HG03571 (cell line): ENCODE measurements at regions not wholly inside any gene's neighbourhood (a gene's known extent, or its start where the extent isn't known, plus 50 kb on each side); places are given as distances from the start of the nearest gene placed in this dataset.
"Not testable (repeated sequence)": the region's sequence is repeated elsewhere in the genome, so short reads cannot be mapped to it uniquely, and the experiment has no call there.

Experiments
- ATAC-seq: cut with Tn5 transposase; IDR thresholded peaks from one replicate; pipeline ENCODE4 v1.9.1; 2021; ENCODE audit not compliant: unreplicated experiment

- ATAC-seq, result no peak
Measured at GRCh38 chr6:145274083-145274482, 461.2 kb downstream of the EPM2A start.

GRCh38 chr6:145275019-145275418 lies 460.3 kb downstream of the EPM2A start:
- ATAC-seq, result no peak

GRCh38 chr6:145275787-145276186 lies 459.5 kb downstream of the EPM2A start:
- no peak for ATAC-seq

- no peak for ATAC-seq
Measured at GRCh38 chr6:145276756-145277155, 458.6 kb downstream of the EPM2A start.

GRCh38 chr6:145277358-145278086 lies 457.8 kb downstream of the EPM2A start:
- no peak for ATAC-seq

- ATAC-seq, result no peak
Measured at GRCh38 chr6:145278163-145278807, 457.0 kb downstream of the EPM2A start.

GRCh38 chr6:145279551-145279950 lies 455.8 kb downstream of the EPM2A start:
- no peak for ATAC-seq

GRCh38 chr6:145279993-145280392 lies 455.3 kb downstream of the EPM2A start:
- ATAC-seq, result no peak

GRCh38 chr6:145283209-145283608 lies 452.1 kb downstream of the EPM2A start:
- not testable (repeated sequence) for ATAC-seq

GRCh38 chr6:145283856-145284255 lies 451.5 kb downstream of the EPM2A start:
- ATAC-seq, result no peak

GRCh38 chr6:145286916-145287315 lies 448.4 kb downstream of the EPM2A start:
- no peak for ATAC-seq

GRCh38 chr6:145289573-145289972 lies 445.7 kb downstream of the EPM2A start:
- no peak for ATAC-seq

- ATAC-seq, result no peak
Measured at GRCh38 chr6:145290122-145290521, 445.2 kb downstream of the EPM2A start.

- ATAC-seq, result no peak
Measured at GRCh38 chr6:145292066-145292465, 443.3 kb downstream of the EPM2A start.

GRCh38 chr6:145294942-145295341 lies 440.4 kb downstream of the EPM2A start:
- no peak for ATAC-seq

- no peak for ATAC-seq
Measured at GRCh38 chr6:145295746-145296145, 439.6 kb downstream of the EPM2A start.

GRCh38 chr6:145305670-145306069 lies 429.6 kb downstream of the EPM2A start:
- ATAC-seq, result no peak

- no peak for ATAC-seq
Measured at GRCh38 chr6:145306489-145306888, 428.8 kb downstream of the EPM2A start.

- ATAC-seq, result no peak
Measured at GRCh38 chr6:145309842-145310535, 425.3 kb downstream of the EPM2A start.

GRCh38 chr6:145312481-145312880 lies 422.8 kb downstream of the EPM2A start:
- no peak for ATAC-seq

GRCh38 chr6:145313041-145313855 lies 422.1 kb downstream of the EPM2A start:
- ATAC-seq, result no peak
